Stimulated activated naive B cell treated with anti-CD40 and anti-IgM and Interleukin-4, amounts not matched to agents 10 μg/mL and 1 μg/mL and 100 μg/mL, for 72 hours (primary cell): ENCODE measurements at regions not wholly inside any gene's neighbourhood (a gene's known extent, or its start where the extent isn't known, plus 50 kb on each side); places are given as distances from the start of the nearest gene placed in this dataset.

Source experiments
- ATAC-seq, 2 donors: fragments of 150-1000 bp; cut with Tn5 transposase; replicated peaks; 2 replicates each; pipeline ENCODE4 v1.10.0; 2021; ENCODE audit warnings: moderate library complexity in 1 of 2
- DNase-seq: peaks from one replicate; pipeline ENCODE4 v3.0.0; 2021
- H3K27ac Mint-ChIP-seq: one replicate; pipeline ENCODE4 v1.8.0; 2022; ENCODE audit warnings: mild to moderate bottlenecking, mixed read lengths
- H3K27me3 Mint-ChIP-seq, 2 donors: one replicate each; pipeline ENCODE4 v1.8.0; 2022; ENCODE audit warnings: mixed read lengths in 2 of 2
- H3K36me3 Mint-ChIP-seq, 2 donors: one replicate each; pipeline ENCODE4 v1.8.0; 2022; ENCODE audit warnings: mixed read lengths in 2 of 2, mild to moderate bottlenecking in 1 of 2
- H3K4me1 Mint-ChIP-seq, 2 donors: one replicate each; pipeline ENCODE4 v1.8.0; 2022; ENCODE audit warnings: mixed read lengths in 2 of 2, mild to moderate bottlenecking in 1 of 2
- H3K4me3 Mint-ChIP-seq, 2 donors: one replicate each; pipeline ENCODE4 v1.8.0; 2022; ENCODE audit warnings: mild to moderate bottlenecking in 2 of 2, mixed read lengths in 2 of 2, moderate library complexity in 1 of 2
- H3K9me3 Mint-ChIP-seq, 2 donors: one replicate each; pipeline ENCODE4 v1.8.0; 2022; ENCODE audit warnings: mixed read lengths in 2 of 2, mild to moderate bottlenecking in 1 of 2

GRCh38 chr11:10641912-10642697 is 51.5 kb downstream of the IRAG1 start:
- ATAC-seq (peak in 1 of 2 donors; percentile 20), DNase-seq (no peak)
- Mint-ChIP-seq H3K4me3 (peak overlapping the region; percentile 60 to 81), H3K36me3 (no peaks in the 10 kb centered on the region), H3K27me3 (no peaks in the 10 kb centered on the region), H3K9me3 (no peaks in the 10 kb centered on the region), H3K4me1 (peaks cover 45 to 85% of the 10 kb centered on the region in 2 donors), H3K27ac (peak overlapping the region; percentile 94)

DNA sequence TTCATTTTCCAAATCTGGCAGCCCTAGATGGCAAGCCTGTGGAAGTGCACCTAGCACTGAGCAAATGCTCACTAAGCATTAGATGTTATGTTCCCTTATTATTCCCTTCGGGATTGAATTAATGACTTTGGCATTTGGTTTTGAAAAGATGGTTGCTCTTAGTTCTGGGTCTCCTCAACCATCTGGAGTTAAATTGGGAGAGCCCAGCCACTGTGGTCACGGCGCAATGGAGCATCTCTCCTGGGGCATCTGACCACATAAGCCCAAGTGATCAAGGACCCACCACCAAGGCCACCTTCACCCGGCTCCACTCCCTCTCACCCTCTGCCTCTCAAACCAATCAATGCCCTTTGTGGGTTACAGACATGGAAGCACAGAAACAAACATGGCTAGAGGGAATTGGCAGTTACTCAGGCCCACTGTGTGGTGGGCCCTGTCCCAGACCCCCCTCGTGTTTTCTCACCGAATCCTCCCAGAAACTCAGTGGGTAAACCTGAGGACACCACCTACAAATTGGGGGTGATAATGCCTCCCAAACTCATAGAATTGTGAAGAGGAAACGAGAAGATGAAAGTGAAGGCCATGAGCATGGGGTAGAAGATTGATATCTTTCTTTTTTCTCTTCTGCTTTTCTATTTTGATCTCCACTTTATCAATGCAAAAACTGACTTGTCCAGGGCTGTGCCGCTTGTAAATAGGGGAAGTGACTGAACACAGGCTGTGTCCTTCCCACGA is 52.2 kb downstream of the IRAG1 start:
- Mint-ChIP-seq H3K4me1 (peaks cover 48 to 80% of the 10 kb centered on the region in 2 donors), H3K27me3 (no peaks in the 10 kb centered on the region), H3K9me3 (no peaks in the 10 kb centered on the region), H3K4me3 (peak overlapping the region; percentile 60 to 81), H3K36me3 (no peaks in the 10 kb centered on the region), H3K27ac (peak overlapping the region; percentile 94)
- DNase-seq (peak; percentile 59), ATAC-seq (peak; percentile 94 to 95)

- Mint-ChIP-seq H3K36me3 (no peaks in the 10 kb centered on the region), H3K27ac (peak overlapping the region; percentile 47), H3K9me3 (no peaks in the 10 kb centered on the region), H3K4me3 (no peak overlapping the region), H3K4me1 (peaks cover 47 to 81% of the 10 kb centered on the region in 2 donors), H3K27me3 (no peaks in the 10 kb centered on the region)
- ATAC-seq: no peak
- no peak for DNase-seq
These were observed 53.2 kb downstream of the IRAG1 start for GRCh38 chr11:10640308-10640707.

- no peaks in the 10 kb centered on the region for H3K9me3 Mint-ChIP-seq
- H3K36me3 Mint-ChIP-seq: no peaks in the 10 kb centered on the region
- peaks cover 48 to 76% of the 10 kb centered on the region in 2 donors for H3K4me1 Mint-ChIP-seq
- DNase-seq: no peak
- no peaks in the 10 kb centered on the region for H3K27me3 Mint-ChIP-seq
- H3K27ac Mint-ChIP-seq: peak overlapping the region; percentile 9
- ATAC-seq: peak in 1 of 2 donors; percentile 17
- peak overlapping the region; percentile 4 to 63 for H3K4me3 Mint-ChIP-seq
These were observed 54.2 kb downstream of the IRAG1 start for GRCh38 chr11:10639350-10639749.

GRCh38 chr11:10638316-10638925 is 55.1 kb downstream of the IRAG1 start:
- ATAC-seq: no peak
- no peak for DNase-seq
- Mint-ChIP-seq H3K9me3 (no peaks in the 10 kb centered on the region), H3K4me3 (no peak overlapping the region), H3K4me1 (peaks cover 45 to 70% of the 10 kb centered on the region in 2 donors), H3K27me3 (no peaks in the 10 kb centered on the region), H3K27ac (no peak overlapping the region), H3K36me3 (no peaks in the 10 kb centered on the region)

DNA sequence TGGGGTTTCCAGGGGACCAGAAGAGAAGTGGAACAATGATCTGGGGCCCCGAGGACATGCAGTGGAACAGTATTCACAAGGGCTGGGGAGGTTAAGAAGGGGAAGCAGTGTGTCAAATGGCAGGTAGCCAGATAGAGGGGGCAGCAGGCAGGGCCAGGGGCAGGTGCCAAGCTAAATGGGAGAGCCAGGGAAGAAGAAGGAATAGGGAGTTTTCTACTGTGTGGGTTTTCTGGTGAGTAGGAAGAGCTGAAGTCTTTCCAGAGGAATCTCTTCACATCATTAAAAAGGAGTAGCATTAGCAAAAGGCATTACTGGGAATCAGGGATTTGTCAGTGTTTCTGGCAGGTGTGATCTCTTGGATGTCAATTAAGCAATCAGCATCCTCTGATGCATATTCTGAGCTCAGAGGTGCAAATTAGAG is 55.8 kb downstream of the IRAG1 start:
- Mint-ChIP-seq H3K9me3 (no peaks in the 10 kb centered on the region), H3K27ac (no peak overlapping the region), H3K4me3 (no peak overlapping the region), H3K4me1 (peaks cover 41 to 63% of the 10 kb centered on the region in 2 donors), H3K36me3 (no peaks in the 10 kb centered on the region), H3K27me3 (no peaks in the 10 kb centered on the region)
- DNase-seq (no peak), ATAC-seq (no peak)

- Mint-ChIP-seq H3K36me3 (no peaks in the 10 kb centered on the region), H3K9me3 (no peaks in the 10 kb centered on the region), H3K27ac (no peak overlapping the region), H3K4me1 (peaks cover 28 to 63% of the 10 kb centered on the region in 2 donors), H3K27me3 (no peaks in the 10 kb centered on the region), H3K4me3 (no peak overlapping the region)
- DNase-seq (no peak), ATAC-seq (no peak)
These were observed 59.1 kb downstream of the IRAG1 start for GRCh38 chr11:10634407-10634806.

DNA sequence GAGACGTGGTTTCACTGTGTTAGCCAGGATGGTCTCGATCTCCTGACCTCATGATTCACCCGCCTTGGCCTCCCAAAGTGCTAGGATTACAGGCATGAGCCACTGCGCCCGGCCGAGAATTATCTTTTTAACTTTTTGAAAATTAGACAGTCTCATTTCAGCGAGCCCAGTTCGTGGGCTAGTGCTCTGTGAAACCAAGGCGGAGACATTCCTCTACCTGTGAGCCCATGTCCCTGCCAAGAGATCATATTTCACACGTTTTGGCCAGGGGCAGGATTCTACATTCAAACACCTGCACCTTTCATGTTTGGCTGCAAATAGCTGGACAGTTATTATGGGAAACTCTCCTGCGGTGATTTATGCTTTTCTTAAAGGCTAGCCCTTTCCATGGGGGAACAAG is 60.3 kb downstream of the IRAG1 start:
- Mint-ChIP-seq H3K4me3 (no peak overlapping the region), H3K27me3 (no peaks in the 10 kb centered on the region), H3K9me3 (no peaks in the 10 kb centered on the region), H3K27ac (no peak overlapping the region), H3K4me1 (peaks cover 34 to 66% of the 10 kb centered on the region in 2 donors), H3K36me3 (no peaks in the 10 kb centered on the region)
- ATAC-seq (no peak), DNase-seq (no peak)

- peaks cover 31 to 66% of the 10 kb centered on the region in 2 donors for H3K4me1 Mint-ChIP-seq
- H3K9me3 Mint-ChIP-seq: no peaks in the 10 kb centered on the region
- no peaks in the 10 kb centered on the region for H3K27me3 Mint-ChIP-seq
- ATAC-seq: peak; percentile 41 to 52
- H3K27ac Mint-ChIP-seq: peak overlapping the region; percentile 71
- DNase-seq: no peak
- no peaks in the 10 kb centered on the region for H3K36me3 Mint-ChIP-seq
- H3K4me3 Mint-ChIP-seq: no peak overlapping the region
These were observed 61.1 kb downstream of the IRAG1 start for GRCh38 chr11:10632483-10632882.

- Mint-ChIP-seq H3K27ac (no peak overlapping the region), H3K4me3 (no peak overlapping the region), H3K36me3 (no peaks in the 10 kb centered on the region), H3K27me3 (no peaks in the 10 kb centered on the region), H3K4me1 (peaks cover 29 to 64% of the 10 kb centered on the region in 2 donors), H3K9me3 (no peaks in the 10 kb centered on the region)
- no peak for ATAC-seq
- DNase-seq: no peak
These were observed 61.8 kb downstream of the IRAG1 start for GRCh38 chr11:10631761-10632160.

GRCh38 chr11:10629411-10630002 is 61.0 kb upstream of the LYVE1 start:
- Mint-ChIP-seq H3K27ac (no peak overlapping the region), H3K4me3 (no peak overlapping the region), H3K9me3 (no peaks in the 10 kb centered on the region), H3K4me1 (peaks cover 33 to 76% of the 10 kb centered on the region in 2 donors), H3K36me3 (no peaks in the 10 kb centered on the region), H3K27me3 (no peaks in the 10 kb centered on the region)
- ATAC-seq (no peak), DNase-seq (no peak)

DNA sequence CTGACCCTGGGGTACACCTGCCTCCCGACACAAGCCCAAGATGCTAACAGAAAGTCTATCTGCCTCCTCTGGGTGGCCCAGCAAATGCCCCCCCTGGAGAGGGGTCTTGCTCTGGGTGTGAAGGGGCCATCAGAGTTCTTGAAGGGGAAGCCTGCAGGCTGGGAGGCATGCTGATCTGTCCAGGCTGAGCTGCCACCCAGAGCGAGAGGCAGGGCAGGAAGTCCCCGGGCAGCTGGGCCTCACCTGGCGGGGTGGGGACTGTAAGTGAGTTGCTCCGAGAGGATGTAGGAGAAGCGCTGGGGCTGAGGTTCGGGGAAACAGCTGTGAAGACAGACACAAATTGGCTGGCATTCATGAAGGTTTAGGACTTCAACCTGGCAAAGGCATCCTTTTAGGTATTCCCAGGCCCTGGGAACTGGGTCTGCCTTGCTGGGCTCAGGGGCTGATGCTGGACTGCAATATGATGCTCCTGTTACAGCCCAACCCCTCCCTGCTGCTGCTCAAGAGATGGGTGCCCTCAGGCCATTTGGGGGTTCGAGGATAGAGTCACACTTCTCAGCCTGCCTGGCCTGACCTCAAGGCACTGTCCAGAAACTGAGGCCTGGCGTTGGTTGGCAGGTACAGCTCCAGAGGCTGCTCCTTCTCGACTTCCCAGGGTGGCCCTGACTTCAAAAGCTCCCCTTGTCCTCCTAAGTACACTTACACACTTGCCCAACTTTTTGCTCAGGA is 60.2 kb upstream of the LYVE1 start:
- DNase-seq (no peak), ATAC-seq (peak; percentile 82 to 84)
- no peaks in the 10 kb centered on the region for H3K27me3 Mint-ChIP-seq
- H3K4me1 Mint-ChIP-seq: peaks cover 37 to 85% of the 10 kb centered on the region in 2 donors
- H3K27ac Mint-ChIP-seq: peak overlapping the region; percentile 88
- H3K4me3 Mint-ChIP-seq: no peak overlapping the region
- H3K9me3 Mint-ChIP-seq: no peaks in the 10 kb centered on the region
- H3K36me3 Mint-ChIP-seq: no peaks in the 10 kb centered on the region

DNA sequence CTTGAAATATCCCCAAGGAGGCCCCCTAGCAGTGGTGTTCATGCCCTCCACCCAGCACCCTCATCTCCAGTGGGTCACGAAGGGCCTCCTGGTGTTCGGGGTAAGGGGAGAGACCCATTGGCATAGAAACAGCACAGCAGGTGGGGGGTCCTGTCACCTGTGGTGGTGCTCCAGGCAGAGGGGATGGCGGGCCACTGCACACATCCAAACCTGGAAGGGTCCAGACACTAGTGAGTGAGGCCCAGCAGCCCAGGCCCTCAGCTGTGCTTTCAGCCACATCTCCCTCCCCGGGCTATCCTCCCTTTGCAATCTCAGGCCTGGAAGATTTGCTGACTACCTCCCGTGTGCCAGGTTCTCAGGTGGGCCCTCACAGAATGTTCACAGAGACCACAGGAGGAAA is 59.4 kb upstream of the LYVE1 start:
- Mint-ChIP-seq H3K27ac (no peak overlapping the region), H3K4me1 (peaks cover 45 to 93% of the 10 kb centered on the region in 2 donors), H3K9me3 (no peaks in the 10 kb centered on the region), H3K27me3 (no peaks in the 10 kb centered on the region), H3K4me3 (no peak overlapping the region), H3K36me3 (no peaks in the 10 kb centered on the region)
- no peak for DNase-seq
- no peak for ATAC-seq

DNA sequence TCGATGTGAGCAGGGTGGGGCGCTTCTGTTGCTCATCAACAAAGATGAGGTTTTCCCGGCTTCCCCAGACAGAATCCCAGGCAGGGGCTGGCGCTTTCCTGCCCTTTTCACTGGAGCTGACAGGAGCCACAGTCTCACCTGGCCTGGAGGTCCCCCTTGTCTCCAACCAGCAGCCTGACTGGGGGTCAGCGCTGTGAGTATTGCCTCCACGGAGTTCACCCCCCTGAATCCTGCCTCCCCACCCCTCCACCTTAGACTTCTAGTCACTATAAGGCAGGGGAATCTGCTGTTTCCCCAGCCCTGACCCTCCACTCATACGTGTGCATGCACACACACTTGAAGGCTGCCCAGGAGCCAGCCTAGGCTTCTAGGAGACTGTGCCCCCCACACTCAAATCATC is 58.8 kb upstream of the LYVE1 start:
- Mint-ChIP-seq H3K27ac (no peak overlapping the region), H3K36me3 (no peaks in the 10 kb centered on the region), H3K9me3 (no peaks in the 10 kb centered on the region), H3K4me3 (no peak overlapping the region), H3K27me3 (no peaks in the 10 kb centered on the region), H3K4me1 (peaks cover 46 to 91% of the 10 kb centered on the region in 2 donors)
- ATAC-seq: no peak
- DNase-seq: no peak
